ENCODE measurements at regions not wholly inside any gene's neighbourhood (a gene's known extent, or its start where the extent isn't known, plus 50 kb on each side); places are given as distances from the start of the nearest gene placed in this dataset.

DNA sequence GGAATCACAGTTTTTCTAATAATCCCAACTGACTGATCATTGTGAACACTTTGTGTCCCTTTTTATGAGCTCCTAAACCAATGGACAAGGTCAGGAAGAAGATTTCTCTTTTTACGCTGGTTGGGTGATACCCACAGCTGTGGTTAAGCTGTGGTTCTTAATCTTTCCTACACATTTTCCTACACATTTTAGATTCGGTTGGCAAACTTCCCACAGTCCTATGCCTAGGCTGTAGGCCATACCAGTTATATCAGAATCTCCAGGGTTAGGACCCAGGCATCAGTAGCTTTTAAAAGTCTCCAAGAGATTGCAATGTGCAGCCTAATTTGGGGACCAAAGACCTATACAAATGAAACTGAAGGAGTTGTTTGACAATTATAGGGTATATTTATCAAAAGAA lies 203.0 kb downstream of the SP3 start:
- Mint-ChIP-seq H3K27ac (no peak overlapping the region), H3K4me3 (no peak overlapping the region), H3K36me3 (ENCODE audit: low read depth) (no peaks in the 10 kb centered on the region), H3K4me1 (no peaks in the 10 kb centered on the region), H3K9me3 (no peaks in the 10 kb centered on the region), H3K27me3 (peaks cover 15% of the 10 kb centered on the region)
- POLR2A ChIA-PET = no interaction called here
- no peak for DNase-seq
- CTCF ChIA-PET = interaction anchor here (0.7 kb wide), 1 partner anchor 1023 kb away, joined by 3 read pairs; no protein-coding TSS in a partner anchor

DNA sequence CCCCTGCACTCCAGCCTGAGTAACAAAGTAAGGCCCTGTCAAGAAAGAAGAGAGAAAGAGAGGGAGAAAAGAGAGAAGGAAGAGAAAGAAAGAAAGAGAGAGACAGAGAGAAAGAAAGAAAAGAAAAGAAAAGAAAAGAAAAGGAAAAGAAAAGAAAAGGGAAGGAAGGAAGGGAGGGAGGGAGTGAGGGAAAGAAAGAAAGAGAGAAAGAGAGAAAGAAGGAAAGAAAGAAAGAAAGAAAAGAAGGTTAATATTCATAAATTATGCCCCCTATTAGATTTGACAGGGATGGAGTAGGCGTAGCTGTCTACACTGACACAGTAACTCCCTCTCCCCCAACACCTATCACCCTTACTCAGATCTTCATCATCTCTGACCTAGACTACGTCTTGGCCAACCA lies 202.3 kb downstream of the SP3 start:
- POLR2A ChIA-PET = no interaction called here
- H3K36me3 Mint-ChIP-seq (ENCODE audit: low read depth) = no peaks in the 10 kb centered on the region
- H3K4me1 Mint-ChIP-seq = no peaks in the 10 kb centered on the region

DNA sequence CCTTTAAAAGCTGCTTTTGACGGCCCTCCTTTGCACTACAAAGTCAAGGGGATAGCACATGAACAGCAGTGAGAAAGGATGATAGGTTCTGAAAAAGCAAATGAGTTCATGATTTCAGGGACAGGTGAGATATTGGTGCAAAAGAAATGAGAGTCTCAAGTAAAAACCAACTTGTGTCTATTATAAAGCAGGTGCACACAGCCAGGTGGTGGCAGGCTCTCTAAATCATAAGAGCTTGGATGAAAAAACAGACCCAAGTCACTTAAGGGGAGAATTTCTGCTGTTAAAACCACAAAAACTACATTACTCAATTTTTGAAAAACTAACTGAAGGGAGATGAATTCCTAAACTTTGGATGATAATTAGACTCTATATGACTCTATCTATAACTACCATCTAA lies 201.5 kb downstream of the SP3 start:
- Mint-ChIP-seq H3K27me3 (peaks cover 15% of the 10 kb centered on the region), H3K9me3 (no peaks in the 10 kb centered on the region), H3K36me3 (ENCODE audit: low read depth) (no peaks in the 10 kb centered on the region), H3K4me1 (no peaks in the 10 kb centered on the region), H3K27ac (no peak overlapping the region), H3K4me3 (no peak overlapping the region)
- DNase-seq = no peak
- CTCF ChIA-PET = no interaction called here
- POLR2A ChIA-PET = no interaction called here

More for the DNA sequence above, 202.3 kb downstream of the SP3 start:
- Mint-ChIP-seq H3K27ac (no peak overlapping the region), H3K9me3 (no peaks in the 10 kb centered on the region), H3K4me3 (no peak overlapping the region), H3K27me3 (peaks cover 15% of the 10 kb centered on the region)
- CTCF ChIA-PET = interaction anchor here (0.7 kb wide), 1 partner anchor 1024 kb away, joined by 3 read pairs; no protein-coding TSS in a partner anchor
- DNase-seq = no peak

DNA sequence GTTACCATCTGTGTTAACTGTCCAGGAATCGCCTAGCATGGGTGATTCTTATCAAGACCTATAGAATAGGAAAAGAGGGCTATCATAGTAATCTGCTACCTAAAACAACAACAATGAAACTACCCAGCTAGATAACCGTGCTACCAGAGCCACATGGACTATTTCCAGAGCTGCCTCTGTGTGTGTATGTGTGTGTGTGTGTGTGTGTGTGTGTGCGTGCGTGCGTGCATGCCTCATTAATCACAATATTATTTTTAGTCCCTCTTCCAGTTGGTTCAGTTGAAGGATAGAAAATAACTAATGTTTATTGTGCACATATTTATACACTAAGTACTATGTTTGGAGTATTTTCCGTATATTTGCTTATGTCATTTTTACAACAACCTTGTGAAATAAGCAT lies 201.1 kb downstream of the SP3 start:
- no peak overlapping the region for H3K27ac Mint-ChIP-seq

DNA sequence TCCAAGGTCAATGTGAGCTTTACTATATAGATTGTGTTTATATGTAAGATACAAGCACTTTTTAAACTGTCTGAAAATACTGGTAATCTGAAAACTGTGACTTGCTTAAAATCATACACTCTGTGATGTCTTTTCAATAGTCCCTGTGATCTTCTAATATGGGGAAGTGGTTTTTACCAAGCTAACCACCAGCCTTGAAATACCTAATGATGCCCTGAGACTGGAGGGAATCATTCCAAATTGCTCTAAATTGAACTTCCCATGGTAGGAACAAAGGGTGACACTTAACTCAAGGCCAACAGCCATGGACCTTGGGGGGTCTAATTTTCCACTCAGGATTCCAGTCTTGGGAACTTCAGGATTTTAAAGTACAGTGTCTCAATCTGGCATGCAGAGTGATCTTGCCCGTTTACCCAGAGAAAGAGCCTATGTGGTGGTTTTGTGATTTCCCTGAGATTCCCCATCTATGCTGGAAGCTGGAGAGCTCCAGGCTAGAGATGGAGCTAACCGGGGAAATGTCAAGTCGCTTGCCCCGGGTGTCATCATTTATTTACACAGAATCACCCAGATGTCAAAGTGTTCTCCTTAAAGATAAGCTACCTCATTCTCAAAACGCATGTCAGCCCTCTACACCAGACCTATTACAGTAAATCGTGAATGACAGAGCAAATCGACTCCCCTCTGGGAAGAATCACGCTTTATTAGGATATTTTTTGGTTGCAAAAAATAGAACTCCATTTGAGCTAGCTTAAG lies 198.5 kb downstream of the SP3 start:
- Mint-ChIP-seq H3K4me3 (no peak overlapping the region), H3K27ac (no peak overlapping the region), H3K36me3 (ENCODE audit: low read depth) (no peaks in the 10 kb centered on the region), H3K9me3 (no peaks in the 10 kb centered on the region), H3K27me3 (peaks cover 10% of the 10 kb centered on the region), H3K4me1 (no peaks in the 10 kb centered on the region)
- ChIA-PET CTCF (no interaction called here), POLR2A (no interaction called here)
- DNase-seq = no peak

More for the DNA sequence above, 201.1 kb downstream of the SP3 start:
- Mint-ChIP-seq H3K4me3 (no peak overlapping the region), H3K27me3 (peaks cover 13% of the 10 kb centered on the region), H3K4me1 (no peaks in the 10 kb centered on the region), H3K9me3 (no peaks in the 10 kb centered on the region), H3K36me3 (ENCODE audit: low read depth) (no peaks in the 10 kb centered on the region)
- CTCF ChIA-PET = interaction anchor here (0.6 kb wide), 1 partner anchor 1192 kb away, joined by 3 read pairs; no protein-coding TSS in a partner anchor
- POLR2A ChIA-PET = no interaction called here
- no peak for DNase-seq

DNA sequence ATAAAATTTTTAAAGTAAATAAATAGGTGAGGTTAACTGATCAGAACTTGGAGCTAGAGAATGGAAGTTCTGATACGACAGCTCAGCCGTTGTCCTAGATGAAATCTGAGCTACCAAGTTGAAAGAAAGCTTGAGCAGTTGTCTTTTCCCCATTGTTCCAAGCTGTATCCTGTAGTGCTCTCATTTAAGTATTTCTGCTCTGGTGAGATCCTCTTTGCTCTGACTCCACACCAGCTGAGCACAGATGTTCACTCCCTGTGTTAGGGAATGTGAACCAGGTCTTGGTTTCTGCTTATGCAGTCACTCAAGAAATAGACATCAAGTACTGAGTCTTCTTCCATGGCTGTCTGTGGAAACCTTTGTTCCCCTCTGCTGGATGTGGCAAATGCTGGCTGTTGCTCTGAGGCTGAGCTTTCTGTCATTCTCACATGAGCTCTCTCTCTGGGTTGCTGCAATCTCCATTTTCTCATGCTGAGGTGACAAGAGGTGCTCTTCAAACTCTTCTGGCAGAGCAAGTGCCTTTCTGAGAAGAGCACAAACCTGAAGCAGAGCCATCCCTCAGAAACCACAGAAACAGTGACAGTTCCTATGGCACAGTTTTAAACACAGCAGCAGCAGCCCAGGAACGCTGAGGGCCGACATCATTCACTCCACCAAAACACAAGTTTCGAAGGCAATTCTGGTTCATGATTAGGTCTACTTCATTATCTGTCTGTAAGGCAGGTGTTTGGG lies 194.1 kb downstream of the SP3 start:
- H3K27ac Mint-ChIP-seq = no peak overlapping the region
- no peak for DNase-seq
- H3K4me1 Mint-ChIP-seq = no peaks in the 10 kb centered on the region
- CTCF ChIA-PET = no interaction called here
- no peak overlapping the region for H3K4me3 Mint-ChIP-seq
- POLR2A ChIA-PET = no interaction called here
- H3K36me3 Mint-ChIP-seq (ENCODE audit: low read depth) = no peaks in the 10 kb centered on the region
- H3K9me3 Mint-ChIP-seq = no peaks in the 10 kb centered on the region
- peaks cover 8% of the 10 kb centered on the region for H3K27me3 Mint-ChIP-seq

DNA sequence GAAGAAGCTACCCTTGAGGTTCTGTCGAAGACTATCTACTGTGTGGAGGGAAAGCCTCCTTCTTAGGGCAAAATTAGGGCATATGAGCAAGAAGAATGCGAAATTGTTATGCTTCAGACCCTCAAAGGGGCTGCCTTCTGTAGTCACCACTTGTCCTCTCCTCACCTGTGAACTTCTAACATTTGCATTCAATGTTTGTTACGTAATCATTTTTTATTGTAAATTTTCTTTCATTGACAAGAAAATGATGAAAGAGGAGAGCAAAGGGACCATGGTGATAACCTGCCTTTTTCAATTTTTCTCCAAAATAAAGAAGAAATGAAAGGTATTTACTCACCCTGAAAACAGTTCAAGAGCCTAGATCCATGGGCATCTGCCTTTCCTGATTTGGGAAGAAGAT lies 193.0 kb downstream of the SP3 start:
- Mint-ChIP-seq H3K9me3 (no peaks in the 10 kb centered on the region), H3K4me3 (no peak overlapping the region), H3K36me3 (ENCODE audit: low read depth) (no peaks in the 10 kb centered on the region), H3K4me1 (no peaks in the 10 kb centered on the region), H3K27me3 (peaks cover 10% of the 10 kb centered on the region), H3K27ac (no peak overlapping the region)
- no peak for DNase-seq
- ChIA-PET POLR2A (no interaction called here), CTCF (no interaction called here)

DNA sequence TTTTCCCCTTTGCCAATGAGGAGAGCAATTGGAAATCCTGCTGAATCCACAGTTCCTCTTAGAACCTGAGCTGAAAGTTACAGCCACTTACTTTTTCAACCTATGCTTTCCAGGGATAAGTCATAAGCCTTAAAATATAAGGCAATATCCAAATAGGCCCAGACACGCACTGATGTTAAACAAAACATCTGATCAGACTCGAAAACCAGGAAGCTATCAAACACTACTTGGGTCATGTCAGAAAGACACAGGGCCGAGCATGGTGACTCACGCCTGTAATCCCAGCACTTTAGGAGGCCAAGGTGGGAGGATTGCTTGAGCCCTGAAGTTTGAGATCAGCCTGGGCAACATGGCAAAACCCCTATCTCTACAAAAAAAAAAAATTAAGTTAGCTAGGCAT lies 192.1 kb downstream of the SP3 start:
- H3K27me3 Mint-ChIP-seq = peaks cover 10% of the 10 kb centered on the region
- no peak for DNase-seq
- POLR2A ChIA-PET = no interaction called here
- H3K9me3 Mint-ChIP-seq = no peaks in the 10 kb centered on the region
- CTCF ChIA-PET = interaction anchor here (0.7 kb wide), 1 partner anchor 876 kb away, joined by 3 read pairs; no protein-coding TSS in a partner anchor
- no peaks in the 10 kb centered on the region for H3K36me3 Mint-ChIP-seq (ENCODE audit: low read depth)
- no peak overlapping the region for H3K27ac Mint-ChIP-seq
- H3K4me1 Mint-ChIP-seq = no peaks in the 10 kb centered on the region
- no peak overlapping the region for H3K4me3 Mint-ChIP-seq

DNA sequence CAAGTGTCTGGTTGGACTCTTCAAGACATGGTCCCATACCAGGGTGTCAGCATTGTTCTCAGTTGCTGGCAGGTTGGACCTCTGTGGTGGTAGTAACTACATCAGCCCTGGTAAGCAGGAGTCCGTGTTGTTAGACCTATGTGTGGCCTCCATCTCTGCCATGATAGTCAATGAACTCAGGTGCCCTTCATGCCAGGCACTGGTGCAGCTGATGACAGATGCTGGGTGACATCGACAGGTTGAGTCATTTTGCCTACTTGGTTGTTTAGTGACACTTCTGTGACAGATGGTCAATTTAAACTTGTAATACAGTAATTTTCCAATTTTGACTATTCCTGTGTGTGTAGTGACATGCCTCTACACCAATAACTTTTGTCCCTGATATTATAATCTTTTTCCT lies 189.7 kb downstream of the SP3 start:
- CTCF ChIA-PET = interaction anchor here (0.8 kb wide), 1 partner anchor 28 kb away, joined by 3 read pairs; no protein-coding TSS in a partner anchor
- no peak for DNase-seq
- H3K27ac Mint-ChIP-seq = no peak overlapping the region
- H3K27me3 Mint-ChIP-seq = peaks cover 10% of the 10 kb centered on the region
- H3K36me3 Mint-ChIP-seq (ENCODE audit: low read depth) = no peaks in the 10 kb centered on the region
- no peaks in the 10 kb centered on the region for H3K9me3 Mint-ChIP-seq
- no peaks in the 10 kb centered on the region for H3K4me1 Mint-ChIP-seq
- no peak overlapping the region for H3K4me3 Mint-ChIP-seq
- POLR2A ChIA-PET = no interaction called here

DNA sequence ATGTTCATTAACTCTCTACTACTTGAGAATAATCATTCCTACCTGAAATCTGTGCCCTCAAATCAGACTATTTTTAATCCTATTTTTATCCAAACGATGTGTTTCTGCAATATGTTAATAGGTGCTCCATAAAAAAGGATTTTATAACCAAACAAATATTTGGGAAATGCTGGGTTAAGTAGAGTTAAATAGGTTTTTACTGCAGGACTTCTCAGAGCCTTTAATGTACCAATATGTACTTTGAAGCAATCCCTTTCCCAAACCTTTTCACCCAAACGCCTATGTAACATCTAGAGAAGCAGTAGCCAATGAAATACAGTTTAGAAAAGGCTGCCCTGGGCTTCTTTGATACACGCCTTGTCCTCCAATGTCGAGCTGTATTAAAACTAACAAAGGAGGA lies 182.5 kb downstream of the SP3 start:
- POLR2A ChIA-PET = no interaction called here
- H3K36me3 Mint-ChIP-seq (ENCODE audit: low read depth) = no peaks in the 10 kb centered on the region
- no peaks in the 10 kb centered on the region for H3K4me1 Mint-ChIP-seq
- no peak overlapping the region for H3K4me3 Mint-ChIP-seq
- H3K27ac Mint-ChIP-seq = no peak overlapping the region
- no peaks in the 10 kb centered on the region for H3K9me3 Mint-ChIP-seq
- H3K27me3 Mint-ChIP-seq = peaks cover 20% of the 10 kb centered on the region
- no peak for DNase-seq
- CTCF ChIA-PET = no interaction called here

DNA sequence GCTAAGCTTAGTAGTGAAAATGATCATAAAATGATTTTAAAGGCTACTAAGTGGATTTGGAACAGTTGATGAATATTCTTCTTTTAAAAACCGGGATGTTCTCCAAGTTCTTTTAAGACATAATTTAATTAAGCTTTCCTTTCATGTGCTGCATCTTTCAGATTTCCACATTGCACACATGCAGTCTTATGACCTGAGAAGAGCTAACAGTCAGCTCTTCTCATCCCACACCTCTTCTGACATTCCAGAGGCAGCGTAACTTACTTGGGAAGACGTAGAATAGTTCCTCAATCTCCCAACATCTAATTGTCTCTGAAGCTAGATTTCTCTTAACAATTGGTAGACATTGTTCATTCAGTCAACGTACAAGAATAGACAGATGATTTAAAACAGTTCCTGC lies 181.8 kb downstream of the SP3 start:
- POLR2A ChIA-PET = interaction anchor here (0.5 kb wide), 1 partner anchor 190 kb away, joined by 6 read pairs; no protein-coding TSS in a partner anchor
- H3K9me3 Mint-ChIP-seq = no peaks in the 10 kb centered on the region
- no peaks in the 10 kb centered on the region for H3K36me3 Mint-ChIP-seq (ENCODE audit: low read depth)

DNA sequence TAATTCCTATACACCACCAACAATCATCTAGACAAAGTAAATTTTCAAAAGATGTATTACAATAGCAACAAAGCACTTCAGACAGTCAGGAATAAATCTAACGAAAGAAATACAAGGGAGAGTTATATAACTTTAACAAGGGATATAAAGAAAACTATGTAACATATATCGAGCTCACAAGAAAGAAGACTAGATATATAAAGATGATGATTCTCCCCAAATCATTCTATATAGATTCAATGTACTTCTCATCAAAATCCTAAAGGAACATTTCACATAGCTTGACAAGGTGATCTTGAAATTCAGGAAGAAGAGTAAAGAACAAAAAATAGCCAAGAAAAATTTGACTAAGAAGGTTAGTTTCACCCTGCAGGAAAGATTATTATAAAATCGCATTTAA lies 179.4 kb downstream of the SP3 start:
- CTCF ChIA-PET = no interaction called here
- Mint-ChIP-seq H3K27me3 (peaks cover 21% of the 10 kb centered on the region), H3K36me3 (ENCODE audit: low read depth) (no peaks in the 10 kb centered on the region), H3K4me3 (no peak overlapping the region), H3K9me3 (no peaks in the 10 kb centered on the region), H3K27ac (no peak overlapping the region), H3K4me1 (no peaks in the 10 kb centered on the region)
- POLR2A ChIA-PET = no interaction called here
- DNase-seq = no peak

More for the DNA sequence above, 181.8 kb downstream of the SP3 start:
- Mint-ChIP-seq H3K4me3 (no peak overlapping the region), H3K27ac (no peak overlapping the region), H3K27me3 (peaks cover 23% of the 10 kb centered on the region), H3K4me1 (no peaks in the 10 kb centered on the region)
- no peak for DNase-seq
- CTCF ChIA-PET = no interaction called here

DNA sequence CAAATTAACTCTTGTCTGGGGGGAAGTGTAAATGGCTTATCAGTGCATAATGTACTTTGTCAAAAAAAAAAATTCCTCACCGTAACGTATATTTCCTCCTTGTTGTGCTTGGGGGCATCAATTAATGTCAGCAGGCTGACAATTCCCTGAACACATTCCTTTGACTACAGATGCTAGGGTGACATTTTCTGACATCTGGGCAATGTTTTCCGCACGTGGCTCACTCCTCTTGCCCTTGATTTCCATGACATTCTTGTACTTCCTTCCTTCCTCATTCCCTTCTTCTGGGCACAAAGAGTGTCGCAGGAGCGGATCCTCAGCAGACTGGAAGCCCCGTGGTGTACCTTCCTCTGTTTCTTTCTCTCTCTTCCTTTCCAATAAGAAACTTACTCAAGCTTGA lies 173.7 kb downstream of the SP3 start:
- H3K27ac Mint-ChIP-seq = no peak overlapping the region
- H3K9me3 Mint-ChIP-seq = no peaks in the 10 kb centered on the region
- ChIA-PET CTCF (no interaction called here), POLR2A (no interaction called here)
- no peaks in the 10 kb centered on the region for H3K4me1 Mint-ChIP-seq
- DNase-seq = no peak
- H3K4me3 Mint-ChIP-seq = no peak overlapping the region
- no peaks in the 10 kb centered on the region for H3K36me3 Mint-ChIP-seq (ENCODE audit: low read depth)
- H3K27me3 Mint-ChIP-seq = peaks cover 28% of the 10 kb centered on the region

All from activated CD4-positive, alpha-beta T cell treated with anti-CD3 and anti-CD28 coated beads, Interleukin-2, amount 10 ng/mL, durations not matched to agents 7 days and 5 days (primary cell).